T-helper 2 cell treated with Interferon-gamma antibody and Interleukin-4, amounts not matched to agents 100 ng/mL and 5 ng/mL, for 36 hours (primary cell): ENCODE measurements at regions not wholly inside any gene's neighbourhood (a gene's known extent, or its start where the extent isn't known, plus 50 kb on each side); places are given as distances from the start of the nearest gene placed in this dataset.

ENCODE experiments used
- intact Hi-C: fragments of 100-400 bp; cut with micrococcal nuclease; formaldehyde crosslinking; loops from one replicate; pipeline ENCODE4 v1.15.1; 2023

DNA sequence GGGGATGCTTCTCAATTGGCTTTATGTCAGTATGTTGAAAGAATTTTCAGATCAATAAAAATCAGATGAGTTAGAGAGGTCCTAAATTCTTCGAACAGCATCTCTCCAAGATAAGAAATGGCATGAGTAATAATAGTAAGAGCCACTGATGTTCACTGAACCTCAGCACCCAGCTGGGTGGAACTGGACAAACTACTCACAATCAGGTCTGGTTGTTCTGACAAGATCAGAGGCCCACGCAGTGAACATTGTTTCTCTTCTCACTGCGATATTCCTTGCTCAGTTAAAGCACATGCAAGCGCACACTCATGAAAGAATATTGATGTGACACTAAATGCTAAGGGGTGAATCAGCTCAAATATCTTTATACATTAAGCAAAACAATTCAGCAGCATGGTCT lies 351.0 kb upstream of the AMELY start:
- intact Hi-C loops: no loop called here

DNA sequence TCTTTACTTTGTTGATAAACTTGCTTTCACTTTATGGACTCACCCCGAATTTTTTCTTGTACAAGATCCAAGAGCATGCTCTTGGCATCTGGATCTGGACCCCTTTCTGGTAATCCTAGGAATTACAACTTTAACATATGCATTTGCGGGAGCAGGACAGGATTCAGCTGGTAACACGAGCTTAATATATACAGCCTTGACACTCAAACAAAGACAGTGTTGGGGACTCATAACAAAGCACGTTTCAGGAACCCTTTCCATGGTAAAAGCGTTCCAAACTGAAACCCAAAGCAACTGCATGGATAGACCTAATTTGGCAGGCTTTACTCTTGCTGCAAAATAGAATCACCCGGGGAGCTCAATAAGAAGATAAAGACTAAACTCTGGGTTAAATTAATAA lies 349.7 kb upstream of the AMELY start:
- intact Hi-C loops: no loop called here

DNA sequence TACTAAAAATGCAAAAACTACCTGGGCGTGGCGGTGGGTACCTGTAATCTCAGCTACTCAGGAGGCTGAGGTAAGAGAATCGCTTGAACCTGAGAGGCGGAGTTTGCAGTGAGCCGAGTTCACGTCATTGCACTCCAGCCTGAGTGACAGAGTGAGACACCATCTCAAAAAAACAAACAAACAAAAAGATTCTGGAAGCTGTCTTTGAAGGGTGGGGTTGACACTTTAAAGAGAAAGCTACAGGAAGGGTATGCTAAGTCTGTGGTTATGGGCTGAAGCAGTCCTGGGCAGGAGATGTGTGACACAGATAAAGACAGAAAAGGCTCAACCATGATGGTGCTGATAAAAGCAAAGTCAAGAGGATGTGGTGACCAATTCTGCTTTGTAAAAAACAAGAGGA lies 328.5 kb upstream of the AMELY start:
- intact Hi-C loops: loop anchor here (1.0 kb wide), 1 partner anchor 33 kb away; no protein-coding TSS in a partner anchor

DNA sequence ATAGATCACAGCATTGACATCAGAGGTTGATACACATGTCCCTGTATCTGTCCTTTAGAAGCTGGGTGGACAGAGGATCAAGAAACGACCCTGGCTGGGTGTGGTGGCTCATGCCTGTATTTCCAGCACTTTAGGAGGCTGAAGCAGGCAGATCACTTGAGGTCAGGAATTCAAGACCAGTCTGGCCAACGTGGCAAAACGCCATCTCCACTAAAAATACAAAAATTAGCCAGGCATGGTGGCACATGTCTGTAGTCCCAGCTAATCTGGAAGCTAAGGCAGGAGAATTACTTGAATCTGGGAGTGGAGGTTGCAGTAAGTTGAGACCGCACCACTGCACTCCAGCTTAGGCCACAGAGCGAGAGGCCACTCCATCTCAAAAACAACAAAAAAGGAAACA lies 300.4 kb upstream of the AMELY start:
- intact Hi-C loops: no loop called here

DNA sequence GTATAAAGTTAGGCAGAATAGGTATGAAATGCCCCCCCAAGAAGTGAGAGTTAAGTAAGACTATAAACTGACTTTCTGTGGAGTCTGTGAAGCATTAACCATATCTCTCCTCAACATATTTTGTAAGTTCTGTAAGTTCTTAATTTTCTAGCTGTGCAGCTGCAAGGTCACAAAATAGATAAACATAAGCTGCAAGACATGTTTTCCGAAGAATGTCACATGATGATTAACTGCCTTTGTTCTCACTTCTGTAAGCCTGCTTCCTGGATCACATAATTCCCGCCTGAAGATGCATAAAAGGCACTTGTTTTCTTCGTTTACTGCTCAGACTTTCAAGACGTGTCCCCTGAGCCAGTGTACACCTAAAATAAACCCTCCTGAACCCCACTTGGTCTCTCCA lies 292.9 kb upstream of the AMELY start:
- intact Hi-C loops: no loop called here

DNA sequence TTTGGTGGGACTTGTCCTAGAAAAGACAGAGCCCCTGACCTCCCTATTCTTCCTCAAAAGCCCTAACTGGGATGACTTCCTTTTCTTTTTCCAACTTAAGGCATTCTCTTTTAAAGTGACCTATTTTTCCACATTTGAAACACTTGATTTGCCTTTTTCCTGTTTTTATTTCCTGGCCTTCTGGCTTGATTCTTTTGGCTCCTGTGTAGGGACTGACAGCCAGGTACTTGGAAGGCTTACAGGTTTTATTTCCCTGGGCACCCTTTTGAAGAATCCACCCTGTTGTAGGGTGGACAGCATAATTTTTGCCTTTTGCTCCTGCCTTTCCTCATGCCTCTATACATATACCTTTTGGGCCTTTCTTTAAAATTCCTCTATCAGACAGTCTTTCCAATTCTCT lies 271.0 kb upstream of the AMELY start:
- intact Hi-C loops: no loop called here

DNA sequence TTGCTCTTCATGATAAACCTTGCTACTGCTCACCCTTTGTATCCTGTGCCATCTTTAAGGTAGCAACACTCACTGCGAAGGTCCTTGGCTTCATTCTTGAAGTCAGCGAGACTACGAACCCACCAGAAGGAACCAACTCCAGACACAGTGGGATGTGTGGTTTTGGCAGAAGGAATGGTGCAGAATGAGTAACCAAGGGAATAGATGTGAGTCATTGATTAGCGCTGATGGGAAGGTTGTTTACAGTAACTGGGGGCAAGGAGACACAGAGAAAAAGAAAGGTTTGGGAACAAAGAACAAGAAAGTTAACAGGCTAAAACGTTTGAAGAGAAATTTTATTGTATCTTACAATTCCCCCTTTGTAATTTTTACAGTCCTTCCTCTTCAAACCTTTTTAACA lies 266.1 kb upstream of the AMELY start:
- intact Hi-C loops: no loop called here

DNA sequence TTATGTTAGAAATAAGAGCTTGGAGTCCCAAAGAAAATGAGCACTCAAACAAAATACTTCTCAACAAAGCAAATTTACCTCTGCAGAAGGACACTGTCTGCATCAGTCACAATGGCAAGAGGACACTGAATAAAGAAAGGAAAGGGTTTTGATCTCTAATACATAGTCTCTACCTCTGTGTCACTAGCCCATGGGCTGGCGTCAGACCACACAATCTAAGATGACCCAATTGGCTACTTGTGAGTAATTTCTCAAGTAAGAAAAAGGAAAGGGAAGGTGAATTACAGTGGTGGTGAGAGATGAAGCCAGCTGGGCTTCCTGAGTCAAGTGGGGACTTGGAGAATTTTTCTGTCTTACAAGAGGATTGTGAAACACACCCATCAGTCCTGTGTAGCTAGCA lies 257.9 kb upstream of the AMELY start:
- intact Hi-C loops: no loop called here

DNA sequence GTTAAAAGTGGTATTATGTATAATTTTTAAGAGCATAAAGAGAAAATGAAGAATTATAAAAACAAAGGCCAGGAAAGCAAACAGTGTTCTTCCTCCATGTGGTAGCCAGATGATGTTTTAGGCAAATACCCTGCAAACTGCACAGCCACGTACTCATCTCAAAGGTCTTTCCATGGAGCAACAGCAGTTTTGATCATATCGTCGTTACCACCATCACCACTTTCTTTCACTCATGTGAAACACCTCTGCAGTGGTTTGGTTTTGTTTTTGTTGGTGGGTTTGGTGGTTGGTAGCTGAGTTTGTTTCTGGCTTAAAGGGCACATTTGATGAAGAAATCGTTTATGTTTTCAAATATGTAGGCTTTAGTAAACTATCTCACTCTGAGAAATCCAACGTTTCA lies 229.9 kb upstream of the AMELY start:
- intact Hi-C loops: no loop called here
